HepG2 (cell line): ENCODE measurements at regions not wholly inside any gene's neighbourhood (a gene's known extent, or its start where the extent isn't known, plus 50 kb on each side); places are given as distances from the start of the nearest gene placed in this dataset.

ENCODE experiments used
- ATAC-seq: fragments of 200-7000 bp; cut with Tn5 transposase; 3 replicates; pipeline ENCODE4 v1.9.1; 2020; ENCODE audit warnings: mild to moderate bottlenecking, moderate library complexity
- BruUV-seq: library from RNA; stranded (reverse); fragments of 400-500 nt; replicated peaks from 2 replicates; lab custom pipeline; 2021; lab: Mats Ljungman, UMichigan
- CTCF ChIA-PET: fragments of 300-600 bp; formaldehyde crosslinking; extraction: SDS; loops from one replicate; lab custom pipeline; 2021; ENCODE audit warnings: low total read pairs, inconsistent platforms, low intra/inter-chr PET ratio; lab: Yijun Ruan, JAX
- POLR2A ChIA-PET: fragments of 350-600 bp; sonication (Branson Sonifier 250); formaldehyde crosslinking; loops from one replicate; lab custom pipeline; 2020; ENCODE audit warnings: antibody characterized with exemption, inconsistent platforms; lab: Yijun Ruan, JAX
- DNase-seq: peaks from one replicate; pipeline ENCODE4 v3.0.0-alpha.2; 2015; ENCODE audit warnings: low spot score
- FAIRE-seq: peaks from 3 replicates; lab custom pipeline; 2011; peaks lifted over from hg19 to GRCh38; lab: Jason Lieb, UNC
- H2AFZ ChIP-seq: one replicate; pipeline ENCODE4 v1.6.1; 2011; ENCODE audit warnings: low read length, inconsistent platforms
- H3K27ac ChIP-seq: fragments of 300-600 bp; 3 replicates; pipeline ENCODE4 v1.8.0; 2011; ENCODE audit warnings: mixed run types, mild to moderate bottlenecking, mixed read lengths, low read length, inconsistent platforms; ENCODE audit not compliant: insufficient read depth; ENCODE audit errors: extremely low read length
- H3K27me3 ChIP-seq, 2 experiments: fragments of 200-600 bp in 1 of 2; 2 replicates in 1 of 2; 3 replicates in 1 of 2; pipeline versions ENCODE4 v1.6.0 to v1.8.0; 2011; ENCODE audit warnings: low read length in 2 of 2, mild to moderate bottlenecking in 2 of 2, moderate library complexity in 2 of 2, inconsistent platforms in 1 of 2; ENCODE audit not compliant: insufficient read depth in 2 of 2, control insufficient read depth in 1 of 2
- H3K36me3 ChIP-seq, 2 experiments: fragments of 200-600 bp in 1 of 2; replicated peaks in 1 of 2; 2 replicates in 1 of 2; 3 replicates in 1 of 2; pipeline versions ENCODE4 v1.5.1 to v1.8.0; 2011; ENCODE audit warnings: low read length in 2 of 2, inconsistent platforms in 1 of 2; ENCODE audit not compliant: insufficient read depth in 2 of 2, control insufficient read depth in 1 of 2
- H3K4me1 ChIP-seq: 2 replicates; pipeline ENCODE4 v1.5.1; 2012; ENCODE audit warnings: low read length, inconsistent platforms; ENCODE audit not compliant: insufficient read depth
- H3K4me2 ChIP-seq: 2 replicates; pipeline ENCODE4 v1.6.0; 2011; ENCODE audit warnings: low read depth, low read length, inconsistent platforms
- H3K4me3 ChIP-seq, 3 experiments: fragments of 200-600 bp in 1 of 3; sonication (generic), shearing (Covaris generic) in 1 of 3; replicated peaks in 1 of 3; 2 replicates each; pipeline ENCODE4 v1.5.1; 2011 to 2016; ENCODE audit warnings: low read length in 3 of 3, inconsistent platforms in 2 of 3, low read depth in 2 of 3, mild to moderate bottlenecking in 2 of 3, control low read depth in 1 of 3, mixed read lengths in 1 of 3; ENCODE audit not compliant: insufficient read depth in 1 of 3
- H3K79me2 ChIP-seq: one replicate; pipeline ENCODE4 v1.6.1; 2011; ENCODE audit warnings: low read length, inconsistent platforms; ENCODE audit not compliant: insufficient read depth
- H3K9ac ChIP-seq: 2 replicates; pipeline ENCODE4 v1.6.0; 2011; ENCODE audit warnings: mild to moderate bottlenecking, low read depth, low read length, inconsistent platforms; ENCODE audit not compliant: insufficient read depth
- H3K9me3 ChIP-seq: 2 replicates; pipeline ENCODE4 v1.5.1; 2012; ENCODE audit warnings: mild to moderate bottlenecking, low read length
- H4K20me1 ChIP-seq: 2 replicates; pipeline ENCODE4 v1.6.0; 2011; ENCODE audit warnings: inconsistent platforms, mild to moderate bottlenecking, low read length, moderate library complexity; ENCODE audit not compliant: insufficient read depth
- ATF7 ChIP-seq, 2 experiments: fragments of 450-650 bp in 1 of 2; sonication (generic) in 1 of 2; formaldehyde crosslinking in 1 of 2; IDR thresholded peaks; 2 replicates each; pipeline versions ENCODE4 v1.4.0 to v1.6.1; 2016 to 2020; ENCODE audit warnings: antibody characterized with exemption in 1 of 2, mild to moderate bottlenecking in 1 of 2, missing genetic modification reagents in 1 of 2
- CBX1 ChIP-seq: IDR thresholded peaks from one replicate; pipeline ENCODE4 v1.6.1; 2016; ENCODE audit warnings: antibody characterized with exemption, low read depth
- DZIP1 ChIP-seq: sonication (generic); formaldehyde crosslinking; IDR thresholded peaks from 2 replicates; pipeline ENCODE4 v1.5.0; 2020; ENCODE audit warnings: mild to moderate bottlenecking, missing genetic modification reagents
- JDP2 ChIP-seq: sonication (generic); formaldehyde crosslinking; IDR thresholded peaks from 2 replicates; pipeline ENCODE4 v1.8.1; 2022; ENCODE audit warnings: missing genetic modification reagents, borderline replicate concordance
- MTERF4 ChIP-seq: sonication (generic); formaldehyde crosslinking; IDR thresholded peaks from 2 replicates; pipeline ENCODE4 v1.8.0; 2023; ENCODE audit warnings: mild to moderate bottlenecking, missing genetic modification reagents
- MXI1 ChIP-seq: IDR thresholded peaks from 3 replicates; pipeline ENCODE4 v1.6.1; 2012; ENCODE audit warnings: low read depth, low read length, inconsistent platforms, borderline replicate concordance
- MYC ChIP-seq: sonication (generic); formaldehyde crosslinking; IDR thresholded peaks from 2 replicates; pipeline ENCODE4 v1.9.0; 2021; ENCODE audit warnings: missing genetic modification reagents, borderline replicate concordance
- NKX3-1 ChIP-seq: sonication (generic); formaldehyde crosslinking; IDR thresholded peaks from 2 replicates; pipeline ENCODE4 v1.5.0; 2020; ENCODE audit warnings: missing genetic modification reagents
- PCBP1 ChIP-seq: fragments of 200-400 bp; formaldehyde crosslinking; IDR thresholded peaks from 2 replicates; pipeline ENCODE4 v1.6.1; 2017; ENCODE audit warnings: mild to moderate bottlenecking, low read depth, low read length, borderline replicate concordance
- PCBP2 ChIP-seq: fragments of 200-400 bp; formaldehyde crosslinking; optimal IDR thresholded peaks from 2 replicates; pipeline ENCODE3; 2018; ENCODE audit warnings: low read length, low read depth; ENCODE audit not compliant: poor library complexity, severe bottlenecking
- PITX1 ChIP-seq: sonication (generic); formaldehyde crosslinking; IDR thresholded peaks from 2 replicates; pipeline ENCODE4 v1.5.1; 2020; ENCODE audit warnings: mild to moderate bottlenecking, missing genetic modification reagents
- RELA ChIP-seq: sonication (generic); formaldehyde crosslinking; IDR thresholded peaks from 2 replicates; pipeline ENCODE4 v1.4.0; 2020; ENCODE audit warnings: missing genetic modification reagents
- SPEN ChIP-seq: sonication (generic); formaldehyde crosslinking; IDR thresholded peaks from 2 replicates; pipeline ENCODE4 v1.5.1; 2020; ENCODE audit warnings: low read depth, mild to moderate bottlenecking, missing genetic modification reagents
- TRIM22 ChIP-seq: fragments of 450-650 bp; IDR thresholded peaks from 2 replicates; pipeline ENCODE4 v1.6.1; 2017
- ZC3H13 ChIP-seq: sonication (generic); formaldehyde crosslinking; IDR thresholded peaks from 2 replicates; pipeline ENCODE4 v1.8.1; 2023; ENCODE audit warnings: mild to moderate bottlenecking, missing genetic modification reagents, moderate library complexity
- ZNF446 ChIP-seq: sonication (generic); formaldehyde crosslinking; IDR thresholded peaks from 2 replicates; pipeline ENCODE4 v1.5.0; 2020; ENCODE audit warnings: mild to moderate bottlenecking, missing genetic modification reagents
- ZNF549 ChIP-seq: sonication (generic); formaldehyde crosslinking; IDR thresholded peaks from 2 replicates; pipeline ENCODE4 v1.5.0; 2020; ENCODE audit warnings: missing genetic modification reagents
- ZNF558 ChIP-seq: sonication (generic); formaldehyde crosslinking; IDR thresholded peaks from 2 replicates; pipeline ENCODE4 v1.9.0; 2022; ENCODE audit warnings: mild to moderate bottlenecking, missing genetic modification reagents, borderline replicate concordance
- ZNF749 ChIP-seq: sonication (generic); formaldehyde crosslinking; IDR thresholded peaks from 2 replicates; pipeline ENCODE4 v1.8.0; 2022; ENCODE audit warnings: mild to moderate bottlenecking, missing genetic modification reagents, moderate library complexity, borderline replicate concordance
- WGBS: methylation state at CpG from one replicate; pipeline ENCODE4 v1.1.6; 2017; ENCODE audit warnings: low lambda C conversion rate; 5-methylcytosine and 5-hydroxymethylcytosine counted together
- in situ Hi-C: cut with HindIII; loops from 2 replicates; pipeline ENCODE4 v1.10.0; 2017; ENCODE audit warnings: low pct_unique_long_range_greater_than_20kb; ENCODE audit not compliant: extremely low pct_ligation_motif_present
- intact Hi-C: fragments of 100-400 bp; cut with micrococcal nuclease; formaldehyde crosslinking; loops from one replicate; pipeline ENCODE4 v1.10.0; 2022; ENCODE audit not compliant: unreplicated experiment

GRCh38 chr6:170057034-170057734 is 233.7 kb downstream of the DLL1 start (continued):
- TF ChIP-seq SPEN (CRISPR knock-in tag) (no peak), PCBP2 (peak; percentile 55), PCBP1 (peak; percentile 93), MYC (CRISPR knock-in tag) (no peak), MTERF4 (CRISPR knock-in tag) (no peak), MXI1 (no peak)

GRCh38 chr6:170056278-170056711 is 234.6 kb downstream of the DLL1 start:
- no peak overlapping the region for H2AFZ ChIP-seq
- ChIA-PET CTCF (no interaction called here), POLR2A (no interaction called here)
- H3K9ac ChIP-seq, result no peak overlapping the region
- no peaks in the 10 kb centered on the region for H3K36me3 ChIP-seq
- peaks cover 15 to 56% of the 10 kb centered on the region in 2 experiments for H3K27me3 ChIP-seq
- WGBS, result 45% methylated on average over 9 of the region's 11 CpGs
- ATAC-seq, result no peak
- no TSS peak for BruUV-seq
- in situ Hi-C loops (no loop called here), intact Hi-C loops (no loop called here)
- no peaks in the 10 kb centered on the region for H3K79me2 ChIP-seq
- no peaks in the 10 kb centered on the region for H4K20me1 ChIP-seq
- no peak overlapping the region for H3K27ac ChIP-seq
- H3K9me3 ChIP-seq, result no peaks in the 10 kb centered on the region
- no peak for DNase-seq
- H3K4me2 ChIP-seq, result no peak overlapping the region
- FAIRE-seq, result no peak
- H3K4me3 ChIP-seq, result no peak overlapping the region
- no peaks in the 10 kb centered on the region for H3K4me1 ChIP-seq
- TF ChIP-seq CBX1 (no peak), PITX1 (CRISPR knock-in tag) (no peak), ATF7 (IDR thresholded peaks at IDR 0.05) (no peak), ATF7 (CRISPR knock-in tag; IDR thresholded peaks at IDR 0.05) (no peak), NKX3-1 (no peak), RELA (no peak), JDP2 (CRISPR knock-in tag) (no peak), DZIP1 (CRISPR knock-in tag) (no peak), ZNF446 (CRISPR knock-in tag) (no peak), ZNF558 (no peak), ZNF549 (no peak), ZNF749 (CRISPR knock-in tag) (no peak), ZC3H13 (CRISPR knock-in tag) (no peak), TRIM22 (no peak)
